HepG2 (cell line): ENCODE measurements at regions not wholly inside any gene's neighbourhood (a gene's known extent, or its start where the extent isn't known, plus 50 kb on each side); places are given as distances from the start of the nearest gene placed in this dataset.

Experiments
- ATAC-seq: fragments of 200-7000 bp; cut with Tn5 transposase; 3 replicates; pipeline ENCODE4 v1.9.1; 2020; ENCODE audit warnings: mild to moderate bottlenecking, moderate library complexity
- BruUV-seq: library from RNA; stranded (reverse); fragments of 400-500 nt; replicated peaks from 2 replicates; lab custom pipeline; 2021; lab: Mats Ljungman, UMichigan
- CTCF ChIA-PET: fragments of 300-600 bp; formaldehyde crosslinking; extraction: SDS; loops from one replicate; lab custom pipeline; 2021; ENCODE audit warnings: low total read pairs, inconsistent platforms, low intra/inter-chr PET ratio; lab: Yijun Ruan, JAX
- POLR2A ChIA-PET: fragments of 350-600 bp; sonication (Branson Sonifier 250); formaldehyde crosslinking; loops from one replicate; lab custom pipeline; 2020; ENCODE audit warnings: antibody characterized with exemption, inconsistent platforms; lab: Yijun Ruan, JAX
- DNase-seq: peaks from one replicate; pipeline ENCODE4 v3.0.0-alpha.2; 2015; ENCODE audit warnings: low spot score
- FAIRE-seq: peaks from 3 replicates; lab custom pipeline; 2011; peaks lifted over from hg19 to GRCh38; lab: Jason Lieb, UNC
- H2AFZ ChIP-seq: one replicate; pipeline ENCODE4 v1.6.1; 2011; ENCODE audit warnings: low read length, inconsistent platforms
- H3K27ac ChIP-seq: fragments of 300-600 bp; 3 replicates; pipeline ENCODE4 v1.8.0; 2011; ENCODE audit warnings: mixed run types, mild to moderate bottlenecking, mixed read lengths, low read length, inconsistent platforms; ENCODE audit not compliant: insufficient read depth; ENCODE audit errors: extremely low read length
- H3K27me3 ChIP-seq, 2 experiments: fragments of 200-600 bp in 1 of 2; 2 replicates in 1 of 2; 3 replicates in 1 of 2; pipeline versions ENCODE4 v1.6.0 to v1.8.0; 2011; ENCODE audit warnings: low read length in 2 of 2, mild to moderate bottlenecking in 2 of 2, moderate library complexity in 2 of 2, inconsistent platforms in 1 of 2; ENCODE audit not compliant: insufficient read depth in 2 of 2, control insufficient read depth in 1 of 2
- H3K36me3 ChIP-seq, 2 experiments: fragments of 200-600 bp in 1 of 2; replicated peaks in 1 of 2; 2 replicates in 1 of 2; 3 replicates in 1 of 2; pipeline versions ENCODE4 v1.5.1 to v1.8.0; 2011; ENCODE audit warnings: low read length in 2 of 2, inconsistent platforms in 1 of 2; ENCODE audit not compliant: insufficient read depth in 2 of 2, control insufficient read depth in 1 of 2
- H3K4me1 ChIP-seq: 2 replicates; pipeline ENCODE4 v1.5.1; 2012; ENCODE audit warnings: low read length, inconsistent platforms; ENCODE audit not compliant: insufficient read depth
- H3K4me2 ChIP-seq: 2 replicates; pipeline ENCODE4 v1.6.0; 2011; ENCODE audit warnings: low read depth, low read length, inconsistent platforms
- H3K4me3 ChIP-seq, 3 experiments: fragments of 200-600 bp in 1 of 3; sonication (generic), shearing (Covaris generic) in 1 of 3; replicated peaks in 1 of 3; 2 replicates each; pipeline ENCODE4 v1.5.1; 2011 to 2016; ENCODE audit warnings: low read length in 3 of 3, inconsistent platforms in 2 of 3, low read depth in 2 of 3, mild to moderate bottlenecking in 2 of 3, control low read depth in 1 of 3, mixed read lengths in 1 of 3; ENCODE audit not compliant: insufficient read depth in 1 of 3
- H3K79me2 ChIP-seq: one replicate; pipeline ENCODE4 v1.6.1; 2011; ENCODE audit warnings: low read length, inconsistent platforms; ENCODE audit not compliant: insufficient read depth
- H3K9ac ChIP-seq: 2 replicates; pipeline ENCODE4 v1.6.0; 2011; ENCODE audit warnings: mild to moderate bottlenecking, low read depth, low read length, inconsistent platforms; ENCODE audit not compliant: insufficient read depth
- H3K9me3 ChIP-seq: 2 replicates; pipeline ENCODE4 v1.5.1; 2012; ENCODE audit warnings: mild to moderate bottlenecking, low read length
- H4K20me1 ChIP-seq: 2 replicates; pipeline ENCODE4 v1.6.0; 2011; ENCODE audit warnings: inconsistent platforms, mild to moderate bottlenecking, low read length, moderate library complexity; ENCODE audit not compliant: insufficient read depth
- JARID2 ChIP-seq: sonication (generic); formaldehyde crosslinking; IDR thresholded peaks from 2 replicates; pipeline ENCODE4 v1.8.1; 2023; ENCODE audit warnings: missing genetic modification reagents, inconsistent platforms; ENCODE audit not compliant: insufficient replicate concordance
- PITX1 ChIP-seq: sonication (generic); formaldehyde crosslinking; IDR thresholded peaks from 2 replicates; pipeline ENCODE4 v1.5.1; 2020; ENCODE audit warnings: mild to moderate bottlenecking, missing genetic modification reagents
- ZBTB3 ChIP-seq: sonication (generic); formaldehyde crosslinking; IDR thresholded peaks from 2 replicates; pipeline ENCODE4 v1.4.0; 2020; ENCODE audit warnings: low read depth, mild to moderate bottlenecking, moderate library complexity, missing genetic modification reagents, borderline replicate concordance
- ZNF577 ChIP-seq: sonication (generic); formaldehyde crosslinking; IDR thresholded peaks from 2 replicates; pipeline ENCODE4 v1.4.0; 2020; ENCODE audit warnings: mild to moderate bottlenecking, low read depth, missing genetic modification reagents, borderline replicate concordance
- ZSCAN31 ChIP-seq: sonication (generic); formaldehyde crosslinking; IDR thresholded peaks from 2 replicates; pipeline ENCODE4 v1.5.0; 2020; ENCODE audit warnings: low read depth, mild to moderate bottlenecking, missing genetic modification reagents
- WGBS: methylation state at CpG from one replicate; pipeline ENCODE4 v1.1.6; 2017; ENCODE audit warnings: low lambda C conversion rate; 5-methylcytosine and 5-hydroxymethylcytosine counted together
- in situ Hi-C: cut with HindIII; loops from 2 replicates; pipeline ENCODE4 v1.10.0; 2017; ENCODE audit warnings: low pct_unique_long_range_greater_than_20kb; ENCODE audit not compliant: extremely low pct_ligation_motif_present
- intact Hi-C: fragments of 100-400 bp; cut with micrococcal nuclease; formaldehyde crosslinking; loops from one replicate; pipeline ENCODE4 v1.10.0; 2022; ENCODE audit not compliant: unreplicated experiment
- TF ChIP-seq, protein P1 (sequence below): sonication (generic); formaldehyde crosslinking; IDR thresholded peaks from 2 replicates; pipeline ENCODE4 v1.8.1; 2023; ENCODE audit warnings: mild to moderate bottlenecking, missing genetic modification reagents

DNA sequence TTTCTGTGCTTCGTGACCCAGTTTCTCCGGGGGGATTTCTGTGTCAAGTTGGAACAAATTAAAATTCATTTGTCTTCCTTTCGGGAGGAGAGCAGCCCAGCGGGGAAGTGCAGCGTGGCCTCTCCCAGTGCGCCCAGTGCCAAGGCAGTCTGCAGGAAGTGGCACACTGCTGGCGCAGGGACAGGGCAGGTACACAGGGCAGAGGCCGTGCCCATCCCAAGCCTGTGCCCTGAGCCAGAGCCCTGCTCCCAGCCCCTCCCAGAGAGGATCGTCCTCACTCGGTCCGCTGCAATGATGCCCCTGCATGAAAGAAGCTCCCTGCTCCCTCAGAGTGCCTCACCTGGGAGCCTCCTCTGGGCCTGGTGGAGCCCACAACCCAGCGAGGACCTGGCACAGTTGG, 82.4 kb upstream of the PPP1R26 start:
- Histone ChIP-seq H3K4me1 (no peaks in the 10 kb centered on the region), H4K20me1 (no peaks in the 10 kb centered on the region), H2AFZ (no peak overlapping the region), H3K27me3 (peaks cover 2 to 20% of the 10 kb centered on the region in 2 experiments; a peak in 4 of 5 replicates), H3K4me2 (no peak overlapping the region), H3K36me3 (no peaks in the 10 kb centered on the region), H3K9me3 (peaks cover 13% of the 10 kb centered on the region), H3K27ac (no peak overlapping the region), H3K9ac (no peak overlapping the region), H3K79me2 (no peaks in the 10 kb centered on the region), H3K4me3 (no peak overlapping the region)
- CTCF ChIA-PET = no interaction called here
- ATAC-seq (no peak), FAIRE-seq (no peak), DNase-seq (no peak)
- in situ Hi-C loops = no loop called here
- WGBS = 29% methylated on average over 7 of the region's 12 CpGs
- intact Hi-C loops = no loop called here
- BruUV-seq = no TSS peak
- TF ChIP-seq JARID2 (CRISPR knock-in tag) (no peak), ZNF577 (CRISPR knock-in tag) (no peak), PITX1 (no peak)
- TF ChIP-seq, protein P1, sequence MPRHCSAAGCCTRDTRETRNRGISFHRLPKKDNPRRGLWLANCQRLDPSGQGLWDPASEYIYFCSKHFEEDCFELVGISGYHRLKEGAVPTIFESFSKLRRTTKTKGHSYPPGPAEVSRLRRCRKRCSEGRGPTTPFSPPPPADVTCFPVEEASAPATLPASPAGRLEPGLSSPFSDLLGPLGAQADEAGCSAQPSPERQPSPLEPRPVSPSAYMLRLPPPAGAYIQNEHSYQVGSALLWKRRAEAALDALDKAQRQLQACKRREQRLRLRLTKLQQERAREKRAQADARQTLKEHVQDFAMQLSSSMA (CRISPR knock-in tag) = no peak
- POLR2A ChIA-PET = no interaction called here

DNA sequence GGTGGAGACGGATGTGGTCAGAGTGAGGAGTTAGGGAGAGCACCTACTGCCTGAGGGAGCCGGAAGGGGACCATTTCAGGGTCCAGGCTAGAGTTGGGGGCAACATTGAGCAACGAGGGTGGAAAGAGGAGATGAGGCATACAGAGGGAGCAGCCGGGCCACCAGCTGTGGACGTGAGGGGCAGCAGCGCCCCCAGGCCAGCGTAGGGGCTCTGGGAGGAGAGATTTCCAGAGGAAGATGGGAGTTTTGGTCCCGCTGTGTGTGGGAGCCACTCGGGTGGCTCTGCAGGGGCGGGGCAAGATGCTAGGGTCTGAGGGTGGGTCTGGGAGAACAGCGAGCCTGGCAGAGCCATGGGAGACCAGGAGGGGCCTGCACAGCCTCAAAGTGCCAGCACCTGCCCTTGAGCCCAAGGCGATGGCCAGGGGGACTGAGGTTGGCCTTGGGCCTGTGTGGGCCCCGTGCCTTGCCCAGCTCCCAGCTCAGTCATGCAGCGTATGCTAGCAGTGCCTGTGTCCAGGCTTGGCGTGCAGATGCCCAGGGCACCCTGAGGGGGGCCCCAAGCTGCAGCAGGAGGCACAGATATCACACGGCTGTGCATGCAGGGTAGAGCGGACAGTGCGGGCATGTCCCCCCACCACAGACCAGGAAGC, 80.5 kb upstream of the PPP1R26 start:
- Histone ChIP-seq H3K4me1 (no peaks in the 10 kb centered on the region), H3K27me3 (peaks cover 0 to 21% of the 10 kb centered on the region in 2 experiments; a peak in 4 of 5 replicates), H3K36me3 (no peaks in the 10 kb centered on the region), H3K4me2 (no peak overlapping the region), H4K20me1 (peaks cover 4% of the 10 kb centered on the region; the same call in 1 of the 2 replicates), H2AFZ (no peak overlapping the region), H3K9me3 (peaks cover 13% of the 10 kb centered on the region), H3K27ac (no peak overlapping the region), H3K9ac (no peak overlapping the region), H3K79me2 (no peaks in the 10 kb centered on the region), H3K4me3 (no peak overlapping the region)
- ATAC-seq (no peak; the same call in 2 of the 3 replicates), DNase-seq (no peak), FAIRE-seq (no peak)
- POLR2A ChIA-PET = no interaction called here
- TF ChIP-seq ZBTB3 (CRISPR knock-in tag) = no peak
- no peak for TF ChIP-seq ZSCAN31
- no TSS peak for BruUV-seq
- CTCF ChIA-PET = no interaction called here
- 8% methylated on average over 9 of the region's 18 CpGs for WGBS
- in situ Hi-C loops (no loop called here), intact Hi-C loops (no loop called here)
